DMS53 treated with DMSO at 0.1 percent for 48 hours (cell line): ENCODE measurements at regions not wholly inside any gene's neighbourhood (a gene's known extent, or its start where the extent isn't known, plus 50 kb on each side); places are given as distances from the start of the nearest gene placed in this dataset.
"Not testable (repeated sequence)": the region's sequence is repeated elsewhere in the genome, so short reads cannot be mapped to it uniquely, and the experiment has no call there.

Experiments
- DNase-seq: peaks from one replicate; lab custom pipeline; 2025; ENCODE audit not compliant: unreplicated experiment; lab: John Stamatoyannopoulos, UW

GRCh38 chr12:17016116-17016864 is 410.3 kb upstream of the LMO3 start:
- peak; percentile 27 for DNase-seq

GRCh38 chr12:17015501-17015900 is 409.5 kb upstream of the LMO3 start:
- DNase-seq, result no peak

- DNase-seq, result not testable (repeated sequence)
Observed at GRCh38 chr12:17007442-17008040, 401.6 kb upstream of the LMO3 start.

GRCh38 chr12:16998538-16998937 is 392.6 kb upstream of the LMO3 start:
- DNase-seq, result peak; percentile 7

- DNase-seq, result no peak
Observed at GRCh38 chr12:16984484-16984883, 378.5 kb upstream of the LMO3 start.

DNA sequence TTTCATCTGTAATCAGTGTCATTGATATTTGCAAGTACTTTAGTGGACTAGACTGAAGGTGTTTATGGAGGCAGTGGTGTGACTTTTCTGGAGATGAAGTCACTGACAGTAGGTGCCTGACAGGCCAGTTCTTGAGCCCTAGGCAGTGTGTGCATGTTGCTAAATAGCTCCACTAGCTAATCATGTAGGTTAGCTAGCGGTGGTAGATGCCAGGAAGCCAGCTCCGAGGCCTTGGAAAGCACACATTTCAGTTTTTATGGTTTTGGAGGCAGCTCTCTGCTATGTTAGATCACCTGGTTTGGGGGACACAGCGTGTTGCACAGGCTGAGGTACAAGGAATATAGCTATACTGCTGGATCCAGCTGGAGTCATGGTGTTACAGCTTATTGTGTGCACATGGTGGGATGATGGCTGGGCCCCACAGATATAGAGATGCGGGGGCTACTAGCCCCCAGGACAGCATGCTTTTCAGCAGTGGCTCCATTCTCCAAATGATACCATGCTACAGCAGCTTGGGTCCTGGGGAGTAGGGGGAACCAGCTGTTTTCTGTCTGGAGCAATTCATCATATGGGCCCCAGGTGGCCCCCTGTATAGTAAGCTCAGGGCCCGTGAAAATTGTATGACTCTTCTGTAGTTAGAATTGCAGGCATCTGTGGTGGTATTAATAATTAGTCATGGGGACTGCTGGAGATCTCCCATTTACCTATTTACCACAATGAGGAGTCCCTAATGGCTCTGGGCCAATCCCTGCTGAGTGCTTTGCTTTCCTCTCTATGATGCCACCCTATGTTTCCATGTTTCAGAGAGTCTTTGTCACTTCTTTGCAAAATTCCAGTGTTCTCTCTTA is 367.2 kb upstream of the LMO3 start:
- no peak for DNase-seq

- no peak for DNase-seq
Observed at GRCh38 chr12:16962889-16963288, 356.9 kb upstream of the LMO3 start.

DNA sequence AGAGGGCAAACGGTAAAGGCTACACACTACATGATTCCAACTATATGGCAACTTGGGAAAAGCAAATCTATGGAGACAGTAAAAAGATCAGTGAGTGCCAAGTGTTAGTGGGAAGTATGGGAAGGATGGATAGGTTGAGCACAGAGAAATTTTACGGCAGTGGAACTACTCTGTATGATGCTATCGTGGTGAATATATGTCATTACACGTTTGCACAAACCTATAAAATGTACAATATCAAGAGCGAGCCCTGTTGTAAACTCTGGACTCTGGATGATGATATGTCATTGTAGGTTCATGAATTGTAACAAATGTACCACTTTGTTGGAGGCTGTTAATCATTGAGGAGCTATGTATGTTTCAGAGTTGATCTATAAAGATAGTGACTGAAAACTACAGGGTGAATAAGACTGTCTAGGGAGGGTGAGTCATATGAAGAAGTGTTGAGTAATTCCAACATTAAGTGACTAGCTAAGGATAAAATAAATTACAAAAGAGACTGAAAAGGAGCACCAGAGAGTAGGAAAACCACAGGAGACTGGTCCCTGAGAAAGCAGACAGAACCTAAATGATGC is 349.2 kb upstream of the LMO3 start:
- DNase-seq, result no peak

DNA sequence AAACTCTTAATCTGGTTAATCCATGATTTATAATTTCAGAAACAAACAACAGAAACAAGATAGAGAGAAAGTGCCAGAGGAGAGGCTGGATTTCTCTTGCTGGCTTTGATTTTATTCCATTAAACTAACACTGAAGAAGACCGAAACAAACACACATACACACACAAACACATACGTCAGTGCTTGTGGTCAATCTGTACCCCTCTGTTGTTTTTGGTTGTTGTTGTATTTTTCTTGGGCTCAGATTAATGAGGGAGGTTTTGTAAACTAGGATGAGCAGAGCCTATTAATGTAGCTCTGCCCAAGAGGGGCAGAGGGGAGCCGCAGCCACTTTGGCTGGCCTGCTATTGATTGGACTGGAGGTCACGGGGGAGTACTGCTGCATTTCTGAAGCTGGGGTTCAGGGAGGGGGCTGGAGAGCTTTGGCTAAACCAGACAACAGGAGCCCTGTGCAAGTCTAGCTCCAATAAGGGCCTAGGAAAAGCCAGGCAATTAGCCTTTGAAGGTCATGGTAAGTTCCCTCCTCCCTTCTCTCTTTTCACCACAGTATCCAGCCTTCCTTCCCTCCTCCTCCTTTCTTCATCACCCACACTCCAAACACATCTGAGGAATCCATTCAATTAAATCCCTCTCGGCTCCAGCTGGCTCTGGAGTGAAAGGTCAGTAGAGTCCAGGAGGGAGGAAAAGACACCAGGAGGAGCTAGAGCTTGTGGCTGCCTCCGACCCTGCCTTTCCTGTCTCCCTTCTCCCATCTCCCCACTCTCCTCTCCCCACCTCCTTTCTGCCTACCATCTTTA is 344.1 kb upstream of the LMO3 start:
- DNase-seq, result no peak

- no peak for DNase-seq
Observed at GRCh38 chr12:16949371-16949770, 343.4 kb upstream of the LMO3 start.

DNA sequence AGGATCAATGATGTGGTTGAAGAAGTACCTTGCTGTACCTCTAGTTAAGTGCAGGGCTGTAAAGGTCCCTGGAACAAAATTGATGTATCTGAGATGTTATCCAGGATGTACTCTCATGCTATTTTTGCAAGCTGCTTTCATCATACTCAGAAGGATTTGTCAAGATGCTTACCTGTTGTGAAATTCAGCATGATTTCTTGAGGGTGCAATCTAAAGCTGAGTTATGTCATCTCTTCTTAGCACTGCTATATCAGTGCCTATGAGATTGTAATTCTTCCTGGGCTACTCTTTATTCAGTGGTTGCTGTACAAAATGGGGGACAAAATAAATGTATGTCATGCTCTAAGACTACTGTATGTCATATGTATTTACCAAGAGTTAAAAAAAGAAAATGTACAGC is 340.7 kb upstream of the LMO3 start:
- no peak for DNase-seq

GRCh38 chr12:16939871-16940306 is 333.9 kb upstream of the LMO3 start:
- DNase-seq, result peak; percentile 99

DNA sequence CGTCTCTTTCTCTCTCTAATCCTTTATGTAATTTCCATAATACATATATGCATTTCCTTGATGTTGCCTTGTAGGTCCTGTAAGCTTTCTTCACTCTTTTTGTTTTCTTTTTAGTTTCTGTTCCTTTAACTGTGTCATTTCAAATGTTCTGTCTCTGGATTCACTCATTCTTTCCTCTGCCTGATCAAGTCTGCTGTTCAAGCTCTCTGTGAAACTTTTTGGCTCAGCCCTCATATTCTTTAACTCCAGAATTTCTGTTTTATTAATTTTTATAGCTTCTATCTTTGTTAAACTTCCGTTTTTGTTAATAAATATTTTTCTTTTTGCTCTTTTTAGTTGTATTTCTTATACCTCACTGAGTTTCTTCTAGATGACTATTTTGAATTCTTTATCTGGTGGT is 321.3 kb upstream of the LMO3 start:
- no peak for DNase-seq

DNA sequence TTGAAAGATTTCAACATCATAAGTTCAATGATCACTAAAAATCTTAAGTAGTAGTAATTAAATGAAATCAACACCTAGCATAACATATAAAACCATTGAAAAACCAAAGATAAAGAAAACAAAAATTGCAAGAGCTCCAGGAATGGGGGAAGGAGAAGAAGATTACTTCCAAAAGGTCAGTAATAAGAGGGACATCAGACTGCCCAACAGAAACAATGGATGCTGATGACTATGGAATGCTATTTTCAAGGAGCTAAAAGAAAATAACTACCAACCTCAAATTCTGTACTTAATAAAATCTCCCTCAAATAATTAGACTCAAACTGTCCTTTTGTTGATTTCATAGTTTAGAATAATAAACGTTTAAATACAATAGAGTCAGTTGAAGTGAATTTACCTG is 314.5 kb upstream of the LMO3 start:
- DNase-seq, result peak; percentile 28

DNA sequence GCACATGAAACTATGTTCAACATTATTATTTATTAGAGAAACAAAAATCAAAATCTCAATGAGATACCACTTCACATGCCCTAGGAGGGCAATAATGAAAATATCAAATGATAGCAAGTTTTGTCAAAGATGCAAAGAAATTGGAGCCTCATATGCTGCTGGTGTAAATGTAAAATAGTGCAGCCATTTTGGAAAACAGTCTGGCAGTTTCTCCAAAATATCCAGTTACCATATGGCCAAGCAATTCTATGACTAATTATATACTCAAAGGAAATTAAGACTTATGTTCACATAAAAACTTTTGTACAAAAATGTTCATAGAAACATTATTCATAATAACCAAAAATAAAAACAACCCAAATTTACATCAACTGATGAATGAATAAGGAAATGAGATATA is 313.6 kb upstream of the LMO3 start:
- DNase-seq, result no peak

GRCh38 chr12:16914853-16915252 is 308.9 kb upstream of the LMO3 start:
- no peak for DNase-seq

- DNase-seq, result no peak
Observed at GRCh38 chr12:16913832-16914490, 308.0 kb upstream of the LMO3 start.

DNA sequence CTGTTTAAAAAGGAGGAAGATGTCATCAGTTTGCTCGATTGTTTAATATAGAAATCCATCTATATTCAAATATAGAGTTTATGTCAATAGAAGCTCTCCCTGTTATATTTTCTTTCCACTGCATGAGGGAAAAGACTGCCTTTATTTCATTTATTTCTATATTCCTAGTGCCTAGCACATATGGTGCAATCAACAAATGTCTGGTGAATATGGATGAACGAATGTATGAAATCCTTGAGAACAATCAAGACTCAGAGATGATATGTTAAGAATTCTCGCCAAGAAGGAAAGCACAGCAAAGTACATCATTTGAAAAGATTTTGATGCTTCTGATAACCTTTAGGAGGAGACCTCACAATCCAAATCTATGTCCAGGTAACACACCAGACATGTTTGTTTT is 296.0 kb upstream of the LMO3 start:
- no peak for DNase-seq

GRCh38 chr12:16893426-16893825 is 287.5 kb upstream of the LMO3 start:
- DNase-seq, result no peak

DNA sequence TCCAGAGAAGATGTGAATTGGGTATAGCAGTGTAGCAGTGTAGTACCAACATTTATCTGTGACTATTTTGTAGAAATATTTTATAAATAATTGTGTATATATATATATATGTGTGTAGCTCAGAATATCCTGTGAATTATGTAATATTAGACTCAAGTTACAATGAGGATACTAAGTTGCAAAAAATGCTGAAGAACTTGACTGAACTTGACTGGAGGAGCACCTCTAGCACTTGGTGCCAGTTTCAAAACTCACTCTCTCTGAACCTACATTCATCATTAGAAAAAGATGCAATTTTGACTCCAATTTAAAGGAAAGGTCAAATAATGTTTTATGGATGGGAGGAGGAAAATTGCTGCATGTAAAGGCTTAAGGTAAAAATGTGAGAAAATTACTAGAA is 285.7 kb upstream of the LMO3 start:
- DNase-seq, result no peak
